Effector memory CD4-positive, alpha-beta T cell (primary cell): ENCODE measurements at regions not wholly inside any gene's neighbourhood (a gene's known extent, or its start where the extent isn't known, plus 50 kb on each side); places are given as distances from the start of the nearest gene placed in this dataset.
"Not testable (repeated sequence)": the region's sequence is repeated elsewhere in the genome, so short reads cannot be mapped to it uniquely, and the experiment has no call there.

Experiments used
- DNase-seq, 3 donors: peaks; one replicate each; pipeline ENCODE4 v3.0.0-alpha.2; 2020
- H3K27ac ChIP-seq: 2 replicates; pipeline ENCODE4 v1.7.0; 2013; ENCODE audit warnings: mild to moderate bottlenecking, low read length, moderate library complexity; ENCODE audit not compliant: insufficient read depth, poor library complexity, severe bottlenecking
- H3K27me3 ChIP-seq: replicated peaks from 2 replicates; pipeline ENCODE4 v1.7.0; 2013; ENCODE audit warnings: mild to moderate bottlenecking, low read length; ENCODE audit not compliant: insufficient read depth, control insufficient read depth, poor library complexity, severe bottlenecking
- H3K36me3 ChIP-seq: 2 replicates; pipeline ENCODE4 v1.7.0; 2013; ENCODE audit warnings: mild to moderate bottlenecking, low read length, moderate library complexity; ENCODE audit not compliant: control insufficient read depth, insufficient read depth
- H3K4me1 ChIP-seq: 2 replicates; pipeline ENCODE4 v1.7.0; 2013; ENCODE audit warnings: low read length, mild to moderate bottlenecking; ENCODE audit not compliant: control insufficient read depth, insufficient read depth, poor library complexity, severe bottlenecking
- H3K4me3 ChIP-seq: 2 replicates; pipeline ENCODE4 v1.7.0; 2013; ENCODE audit warnings: low read length, low read depth, mild to moderate bottlenecking; ENCODE audit not compliant: insufficient read depth, poor library complexity, severe bottlenecking
- H3K9me3 ChIP-seq: 2 replicates; pipeline ENCODE4 v1.7.0; 2013; ENCODE audit warnings: mild to moderate bottlenecking, low read length, moderate library complexity; ENCODE audit not compliant: control insufficient read depth

- H3K4me1 ChIP-seq, result peaks cover 3% of the 10 kb centered on the region
- H3K27ac ChIP-seq, result no peak overlapping the region
- no peaks in the 10 kb centered on the region for H3K9me3 ChIP-seq
- DNase-seq, result no peak
- H3K27me3 ChIP-seq, result no peaks in the 10 kb centered on the region
- no peaks in the 10 kb centered on the region for H3K36me3 ChIP-seq
- H3K4me3 ChIP-seq, result no peak overlapping the region
These were observed 478.5 kb upstream of the CBLB start for GRCh38 chr3:106347350-106347749.

- no peak overlapping the region for H3K4me3 ChIP-seq
- no peaks in the 10 kb centered on the region for H3K36me3 ChIP-seq
- no peaks in the 10 kb centered on the region for H3K27me3 ChIP-seq
- no peak overlapping the region for H3K27ac ChIP-seq
- H3K9me3 ChIP-seq, result no peaks in the 10 kb centered on the region
- DNase-seq, result no peak
- peaks cover 3% of the 10 kb centered on the region for H3K4me1 ChIP-seq
These were observed 479.4 kb upstream of the CBLB start for GRCh38 chr3:106348139-106348690.

- Histone ChIP-seq H3K4me3 (no peak overlapping the region), H3K36me3 (no peaks in the 10 kb centered on the region), H3K27ac (no peak overlapping the region), H3K27me3 (no peaks in the 10 kb centered on the region), H3K9me3 (no peaks in the 10 kb centered on the region), H3K4me1 (peaks cover 3% of the 10 kb centered on the region)
- no peak for DNase-seq
These were observed 480.5 kb upstream of the CBLB start for GRCh38 chr3:106349191-106349881.

GRCh38 chr3:106355873-106356272 is 487.1 kb upstream of the CBLB start:
- no peaks in the 10 kb centered on the region for H3K9me3 ChIP-seq
- DNase-seq, result no peak
- H3K36me3 ChIP-seq, result no peaks in the 10 kb centered on the region
- H3K27ac ChIP-seq, result no peak overlapping the region
- H3K27me3 ChIP-seq, result no peaks in the 10 kb centered on the region
- H3K4me1 ChIP-seq, result no peaks in the 10 kb centered on the region
- H3K4me3 ChIP-seq, result no peak overlapping the region

- DNase-seq, result no peak
- H3K27ac ChIP-seq, result no peak overlapping the region
- H3K4me3 ChIP-seq, result no peak overlapping the region
- H3K9me3 ChIP-seq, result no peaks in the 10 kb centered on the region
- H3K36me3 ChIP-seq, result no peaks in the 10 kb centered on the region
- H3K27me3 ChIP-seq, result no peaks in the 10 kb centered on the region
- H3K4me1 ChIP-seq, result no peaks in the 10 kb centered on the region
These were observed 490.9 kb upstream of the CBLB start for GRCh38 chr3:106359692-106360091.

GRCh38 chr3:106360901-106361300 is 492.1 kb upstream of the CBLB start:
- H3K9me3 ChIP-seq, H3K4me1 ChIP-seq, H3K4me3 ChIP-seq, H3K27me3 ChIP-seq, H3K27ac ChIP-seq, DNase-seq, H3K36me3 ChIP-seq: not testable (repeated sequence)

- H3K9me3 ChIP-seq, result no peaks in the 10 kb centered on the region
- no peaks in the 10 kb centered on the region for H3K4me1 ChIP-seq
- H3K27me3 ChIP-seq, result no peaks in the 10 kb centered on the region
- no peak for DNase-seq
- no peaks in the 10 kb centered on the region for H3K36me3 ChIP-seq
- H3K27ac ChIP-seq, result no peak overlapping the region
- no peak overlapping the region for H3K4me3 ChIP-seq
These were observed 495.7 kb upstream of the CBLB start for GRCh38 chr3:106364477-106364876.

- Histone ChIP-seq H3K27me3 (no peaks in the 10 kb centered on the region), H3K4me1 (no peaks in the 10 kb centered on the region), H3K36me3 (no peaks in the 10 kb centered on the region), H3K9me3 (no peaks in the 10 kb centered on the region), H3K27ac (no peak overlapping the region), H3K4me3 (no peak overlapping the region)
- DNase-seq, result no peak
These were observed 496.4 kb upstream of the CBLB start for GRCh38 chr3:106365061-106365691.

GRCh38 chr3:106366352-106366751 is 497.5 kb upstream of the CBLB start:
- Histone ChIP-seq H3K4me1 (no peaks in the 10 kb centered on the region), H3K27ac (no peak overlapping the region), H3K9me3 (no peaks in the 10 kb centered on the region), H3K27me3 (no peaks in the 10 kb centered on the region), H3K36me3 (no peaks in the 10 kb centered on the region), H3K4me3 (no peak overlapping the region)
- DNase-seq, result no peak

GRCh38 chr3:106367496-106367895 is 498.7 kb upstream of the CBLB start:
- no peaks in the 10 kb centered on the region for H3K36me3 ChIP-seq
- H3K27me3 ChIP-seq, result no peaks in the 10 kb centered on the region
- no peak overlapping the region for H3K4me3 ChIP-seq
- H3K4me1 ChIP-seq, result no peaks in the 10 kb centered on the region
- DNase-seq, result no peak
- no peaks in the 10 kb centered on the region for H3K9me3 ChIP-seq
- no peak overlapping the region for H3K27ac ChIP-seq
